Hematopoietic multipotent progenitor cell (in vitro differentiated cells): ENCODE measurements at regions not wholly inside any gene's neighbourhood (a gene's known extent, or its start where the extent isn't known, plus 50 kb on each side); places are given as distances from the start of the nearest gene placed in this dataset.
A peak's percentile ranks its signal among the peaks of the same experiment; 100 is the strongest.
"Not testable (repeated sequence)": the region's sequence is repeated elsewhere in the genome, so short reads cannot be mapped to it uniquely, and the experiment has no call there.

ENCODE experiments used
- DNase-seq, 3 donors: peaks; one replicate each; pipeline ENCODE4 v3.0.0-alpha.2; 2011 to 2015; ENCODE audit warnings: low read depth in 2 of 3, low spot score in 2 of 3

DNA sequence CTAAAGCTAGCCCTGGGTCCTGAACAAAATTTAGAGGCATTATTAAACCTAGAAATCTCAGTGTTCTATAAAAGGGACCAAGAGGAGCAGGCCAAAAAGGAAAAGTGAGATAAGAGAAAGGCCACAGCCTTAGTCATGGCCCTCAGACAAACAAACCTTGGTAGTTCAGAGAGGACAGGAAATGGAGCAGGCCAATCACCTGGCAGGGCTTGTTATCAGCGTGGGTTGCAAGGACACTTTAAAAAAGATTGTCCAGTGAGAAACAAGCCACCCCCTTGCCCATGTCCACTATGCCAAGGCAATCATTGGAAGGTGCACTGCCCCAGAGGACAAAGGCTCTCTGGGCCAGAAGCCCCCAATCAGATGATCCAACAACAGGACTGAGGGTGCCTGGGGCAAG is 213.3 kb upstream of the CXADR start:
- DNase-seq: not testable (repeated sequence)

DNA sequence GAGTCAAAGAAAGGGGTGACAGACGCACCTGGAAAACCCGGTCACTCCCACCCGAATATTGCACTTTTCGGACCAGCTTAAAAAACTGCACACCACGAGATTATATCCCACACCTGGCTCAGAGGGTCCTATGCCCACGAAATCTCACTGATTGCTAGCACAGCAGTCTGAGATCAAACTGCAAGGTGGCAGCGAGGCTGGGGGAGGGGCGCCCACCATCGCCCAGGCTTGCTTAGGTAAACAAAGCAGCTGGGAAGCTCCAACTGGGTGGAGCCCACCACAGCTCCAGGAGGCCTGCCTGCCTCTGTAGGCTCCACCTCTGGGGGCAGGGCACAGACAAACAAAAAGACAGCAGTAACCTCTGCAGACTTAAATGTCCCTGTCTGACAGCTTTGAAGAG is 185.1 kb upstream of the CXADR start:
- not testable (repeated sequence) for DNase-seq

GRCh38 chr21:17334484-17334883 is 178.4 kb upstream of the CXADR start:
- no peak for DNase-seq

GRCh38 chr21:17340081-17340480 is 172.8 kb upstream of the CXADR start:
- no peak for DNase-seq

GRCh38 chr21:17343055-17343454 is 169.8 kb upstream of the CXADR start:
- DNase-seq: peak in 1 of 3 donors; percentile 34

DNA sequence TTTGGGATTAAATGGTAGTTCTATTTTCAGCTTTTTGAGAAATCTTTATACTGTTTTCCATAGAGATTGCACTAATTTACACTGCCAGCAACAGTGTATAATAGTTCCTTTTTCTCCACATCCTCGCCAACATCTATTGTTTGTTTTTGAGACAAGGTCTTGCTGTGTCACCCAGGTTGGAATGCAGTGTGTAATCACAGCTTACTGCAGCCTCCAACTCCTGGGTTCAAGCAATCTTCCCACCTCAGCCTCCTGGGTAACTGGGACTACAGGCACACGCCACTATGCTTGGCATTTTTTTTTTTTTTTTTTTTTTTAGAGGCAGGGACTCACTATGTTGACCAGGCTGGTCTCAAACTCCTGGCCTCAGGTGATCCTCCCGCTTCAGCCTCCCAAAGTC is 164.5 kb upstream of the CXADR start:
- no peak for DNase-seq

DNA sequence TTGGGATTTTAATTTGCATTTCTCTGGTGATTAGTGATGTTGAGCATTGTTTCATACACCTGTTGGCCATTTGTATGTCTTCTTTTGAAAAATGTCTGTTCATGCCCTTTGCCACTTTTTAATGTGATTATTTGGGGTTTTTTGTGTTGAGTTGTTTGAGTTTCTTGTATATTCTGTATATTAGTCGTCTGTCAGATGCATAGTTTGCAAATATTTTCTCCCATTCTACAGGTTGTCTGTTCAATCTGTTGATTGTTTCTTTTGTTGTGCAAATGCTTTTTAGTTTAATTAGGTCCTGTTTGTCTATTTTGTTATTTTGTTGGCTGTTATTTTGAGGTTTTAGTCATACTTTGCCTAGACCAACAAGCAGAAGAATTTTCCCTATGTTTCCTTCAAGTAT is 164.0 kb upstream of the CXADR start:
- DNase-seq: no peak

DNA sequence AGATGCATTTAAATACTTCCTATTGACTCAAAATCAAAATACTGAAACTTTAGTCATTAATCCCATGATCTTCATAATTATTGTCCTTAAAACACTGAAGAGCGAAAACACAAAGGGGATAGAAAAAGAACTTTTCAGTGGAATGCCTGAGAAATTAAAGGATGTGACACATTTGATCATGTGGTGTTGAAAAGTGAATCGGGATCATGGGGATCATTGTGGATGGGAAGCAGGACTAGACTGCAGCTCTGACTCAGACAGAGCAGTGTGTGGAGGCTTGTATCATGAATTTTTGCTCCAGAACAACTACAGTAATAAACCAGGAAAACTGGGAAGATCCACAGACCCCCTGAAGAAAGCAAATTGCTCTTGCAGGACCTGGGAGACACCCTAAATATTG is 161.1 kb upstream of the CXADR start:
- no peak for DNase-seq

- no peak for DNase-seq
Measured at GRCh38 chr21:17352996-17353655, 159.7 kb upstream of the CXADR start.

- DNase-seq: no peak
Measured at GRCh38 chr21:17359781-17360180, 153.1 kb upstream of the CXADR start.

DNA sequence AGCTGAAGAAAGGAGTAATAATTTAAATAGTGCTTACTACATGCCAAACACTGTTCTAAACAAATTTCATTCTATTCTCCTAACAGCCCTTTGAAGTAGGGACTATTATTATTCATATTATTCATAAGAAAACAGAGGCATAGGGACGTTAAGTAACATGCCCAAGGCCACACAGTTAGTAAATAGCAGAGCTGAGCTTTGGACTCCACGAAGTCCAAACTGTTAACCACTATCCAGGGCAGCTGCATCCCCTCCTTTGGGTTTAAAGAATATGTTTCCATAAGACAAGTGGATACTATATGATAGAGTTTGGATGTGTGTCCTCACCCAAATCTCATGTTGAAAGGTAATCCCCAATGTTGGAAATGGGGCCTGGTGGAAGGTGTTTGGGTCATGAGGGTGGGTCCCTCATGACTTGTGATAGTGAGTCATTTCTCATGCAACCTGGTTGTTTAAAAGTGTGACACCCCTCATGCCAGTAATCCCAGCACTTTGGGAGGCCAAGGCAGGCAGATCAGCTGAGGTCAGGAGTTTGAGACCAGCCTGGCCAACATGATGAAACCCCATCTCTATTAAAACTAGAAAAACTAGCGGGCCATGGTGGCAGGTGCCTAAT is 144.0 kb upstream of the CXADR start:
- DNase-seq: no peak

DNA sequence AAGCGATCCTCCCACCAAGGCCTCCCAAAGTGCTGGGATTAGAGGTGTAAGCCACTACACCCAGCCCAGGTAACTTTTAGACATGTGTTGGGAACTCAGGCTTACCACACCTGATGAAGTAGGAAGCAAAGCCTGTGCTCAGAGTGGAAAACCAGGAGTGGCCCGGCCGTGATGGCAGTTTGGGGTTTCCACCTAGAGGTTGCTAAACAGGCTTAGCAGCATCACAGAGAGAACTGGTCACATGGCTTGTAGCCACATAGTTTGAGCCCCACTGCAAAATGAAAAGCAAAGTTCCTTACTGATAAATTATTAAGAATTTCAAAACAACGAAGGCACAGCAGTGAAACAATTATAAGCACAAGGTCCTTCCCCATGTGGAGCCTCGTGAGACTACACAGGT is 142.6 kb upstream of the CXADR start:
- no peak for DNase-seq

- DNase-seq: no peak
Measured at GRCh38 chr21:17370916-17371315, 141.9 kb upstream of the CXADR start.

DNA sequence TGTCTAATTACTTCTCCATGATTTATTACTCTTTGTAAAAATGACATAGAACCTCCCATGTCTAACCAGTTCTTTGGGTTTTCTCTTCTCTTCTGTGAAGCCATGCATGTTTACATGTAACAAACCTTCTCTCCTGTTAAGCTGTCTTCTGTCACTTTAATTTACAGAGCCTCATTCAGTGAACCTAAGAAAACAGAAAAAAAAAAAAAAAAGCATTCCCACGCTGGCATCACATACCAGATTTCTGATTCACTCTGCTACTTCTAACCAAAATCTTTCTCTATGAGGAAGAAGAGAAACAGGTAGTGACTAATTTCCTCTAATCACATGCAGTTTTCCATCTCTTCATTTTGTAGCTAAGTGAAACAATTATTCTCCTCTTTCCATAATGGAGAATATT is 141.4 kb upstream of the CXADR start:
- no peak for DNase-seq

DNA sequence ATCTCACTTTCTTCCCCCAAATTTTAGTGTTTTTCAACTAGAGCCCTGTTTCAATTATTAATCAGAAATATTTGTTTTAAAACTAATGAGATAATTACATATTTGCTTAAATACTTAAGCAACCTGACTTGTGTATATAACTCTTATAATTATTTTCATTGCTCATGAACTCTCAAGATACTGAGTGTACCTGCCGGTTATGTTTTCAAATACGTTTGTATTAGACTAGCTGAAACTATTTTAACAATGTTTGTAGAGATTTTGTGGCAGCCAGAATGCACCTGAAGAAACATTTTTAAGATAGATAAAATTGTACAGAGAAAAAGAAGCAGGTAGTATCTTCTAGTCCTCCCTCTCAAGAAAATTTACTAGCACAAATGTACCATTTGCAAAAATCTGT is 140.6 kb upstream of the CXADR start:
- DNase-seq: no peak

DNA sequence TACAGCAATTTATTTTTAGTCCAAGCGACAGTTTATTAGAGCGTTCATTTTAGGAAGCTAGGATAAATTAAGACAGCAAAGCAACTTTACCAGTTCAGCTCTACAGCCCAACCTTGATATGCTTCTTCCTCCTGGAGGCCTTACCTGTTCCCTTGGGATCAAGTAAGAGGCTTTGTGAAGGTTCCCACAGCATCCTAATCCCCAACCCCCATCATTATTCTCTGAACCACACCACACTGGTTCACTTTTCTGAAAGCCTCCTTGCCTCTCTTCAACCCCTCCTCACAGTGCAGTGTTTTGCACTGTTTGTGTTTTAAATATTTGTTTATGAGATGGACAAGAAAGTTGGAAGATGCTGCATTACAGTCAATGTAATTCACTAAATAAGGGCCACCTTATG is 126.3 kb upstream of the CXADR start:
- DNase-seq: no peak

DNA sequence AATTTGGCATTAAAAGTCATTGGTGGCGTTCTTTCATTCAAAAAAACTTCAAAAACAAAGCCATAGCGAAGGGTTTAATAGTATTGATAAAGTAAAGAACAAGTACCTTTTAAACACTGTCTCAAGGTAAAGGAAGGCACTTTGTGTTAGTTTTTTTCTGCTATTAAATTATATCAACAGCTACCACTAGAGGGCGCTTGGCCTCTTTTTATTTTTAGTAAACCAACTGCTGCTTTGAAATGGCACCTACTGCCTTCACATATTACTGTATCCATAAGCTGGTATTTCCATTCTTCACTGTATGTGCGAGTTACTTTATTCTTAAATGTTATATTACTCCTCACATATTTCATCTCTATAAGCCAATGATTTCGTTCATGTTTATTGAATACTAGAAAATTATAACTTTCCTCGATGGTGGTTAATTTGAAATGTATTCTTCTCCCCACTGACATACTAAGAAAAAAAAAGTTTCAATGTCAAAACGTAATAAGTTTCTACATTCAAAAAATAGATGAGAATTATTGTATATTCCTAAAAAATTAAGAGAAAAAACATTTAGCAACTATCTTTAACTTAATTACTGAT is 125.7 kb upstream of the CXADR start:
- DNase-seq: peak; percentile 31 to 82 (median 51)

DNA sequence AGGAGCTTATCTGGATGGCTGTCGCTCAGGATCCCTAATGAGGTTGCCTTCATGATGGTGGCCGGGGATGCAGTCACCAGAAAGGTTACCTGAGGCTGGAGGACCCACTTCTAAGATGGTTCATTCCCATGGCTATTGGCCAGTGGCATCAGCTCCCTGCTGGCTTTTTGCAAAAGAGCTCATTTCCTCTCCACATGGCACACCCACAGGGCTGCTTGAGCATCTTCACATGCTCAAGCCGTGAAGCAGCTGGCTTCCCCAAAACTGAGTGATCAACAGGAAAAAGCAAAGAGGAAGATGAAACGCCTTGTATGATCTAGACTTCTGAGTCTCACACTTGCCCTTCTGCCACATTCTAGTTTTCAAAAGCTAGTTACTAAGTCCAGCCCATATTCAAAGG is 124.6 kb upstream of the CXADR start:
- DNase-seq: peak in 1 of 3 donors; percentile 42

- DNase-seq: no peak
Measured at GRCh38 chr21:17389311-17389710, 123.5 kb upstream of the CXADR start.

DNA sequence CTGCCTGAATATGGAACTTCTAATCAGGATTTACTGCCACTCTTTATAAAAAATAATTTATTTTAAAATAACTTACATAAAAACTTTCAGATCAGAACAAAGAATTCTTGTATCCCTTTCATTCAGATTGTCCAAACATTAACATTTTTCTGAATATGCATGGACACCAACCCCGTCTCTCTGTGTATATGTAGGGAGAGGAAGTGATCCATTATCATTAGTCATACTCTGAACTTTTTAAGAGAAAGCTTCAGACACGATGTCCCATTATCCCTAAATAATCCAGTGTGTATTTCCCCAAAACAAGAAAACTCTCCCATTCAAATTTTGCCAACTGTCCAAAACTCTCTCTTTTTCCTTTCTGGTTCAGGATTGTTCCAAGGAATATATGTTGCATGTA is 122.3 kb upstream of the CXADR start:
- no peak for DNase-seq

GRCh38 chr21:17391811-17392340 is 121.0 kb upstream of the CXADR start:
- no peak for DNase-seq

DNA sequence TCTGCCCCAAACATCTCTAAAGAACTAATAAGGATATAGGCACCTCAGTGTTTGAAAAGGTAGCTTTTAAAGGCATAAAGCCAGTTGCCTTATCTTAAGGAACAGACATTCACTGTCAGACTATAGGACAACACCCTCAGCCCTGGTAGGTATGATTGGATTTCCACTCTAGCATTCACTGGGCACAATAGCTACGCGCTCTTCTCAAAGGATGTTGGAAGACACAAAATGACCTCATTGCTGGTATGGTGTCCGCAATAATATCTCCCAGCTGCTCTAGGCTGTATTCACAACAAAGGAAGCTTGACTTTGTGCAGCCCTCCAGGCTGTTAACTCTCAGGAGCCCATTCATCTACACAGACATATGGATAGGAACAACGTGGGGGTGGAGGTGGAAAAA is 119.4 kb upstream of the CXADR start:
- DNase-seq: no peak
